NCI-H345 treated with DMSO at 0.1 percent for 48 hours (cell line): ENCODE measurements at regions not wholly inside any gene's neighbourhood (a gene's known extent, or its start where the extent isn't known, plus 50 kb on each side); places are given as distances from the start of the nearest gene placed in this dataset.
A peak's percentile ranks its signal among the peaks of the same experiment; 100 is the strongest.

Source experiments
- DNase-seq: peaks from one replicate; lab custom pipeline; 2025; ENCODE audit not compliant: unreplicated experiment; lab: John Stamatoyannopoulos, UW

GRCh38 chr12:22893878-22894277 is 268.9 kb downstream of the ETNK1 start:
- no peak for DNase-seq

- DNase-seq: no peak
Measured at GRCh38 chr12:22899184-22899583, 274.2 kb downstream of the ETNK1 start.

DNA sequence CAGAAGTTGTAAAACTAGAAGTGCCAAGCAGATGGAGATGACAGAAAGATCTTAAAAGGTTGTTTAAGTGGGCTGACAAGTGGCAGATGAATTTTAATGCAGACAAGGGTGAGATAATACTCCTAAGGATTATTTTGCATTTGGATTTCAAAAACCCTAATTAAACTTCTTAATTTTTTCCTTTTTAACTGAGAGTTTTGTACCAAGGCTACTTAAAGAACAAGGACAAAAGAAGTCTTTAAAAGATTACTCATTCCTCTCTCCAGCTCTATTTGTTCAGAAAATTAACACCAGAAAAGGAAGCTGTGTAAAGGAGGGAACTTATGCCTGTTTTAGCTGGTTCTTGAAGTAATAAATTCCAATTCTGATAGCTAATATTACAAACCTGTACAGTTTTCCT is 275.4 kb downstream of the ETNK1 start:
- DNase-seq: no peak

GRCh38 chr12:22904485-22904884 is 279.5 kb downstream of the ETNK1 start:
- no peak for DNase-seq

DNA sequence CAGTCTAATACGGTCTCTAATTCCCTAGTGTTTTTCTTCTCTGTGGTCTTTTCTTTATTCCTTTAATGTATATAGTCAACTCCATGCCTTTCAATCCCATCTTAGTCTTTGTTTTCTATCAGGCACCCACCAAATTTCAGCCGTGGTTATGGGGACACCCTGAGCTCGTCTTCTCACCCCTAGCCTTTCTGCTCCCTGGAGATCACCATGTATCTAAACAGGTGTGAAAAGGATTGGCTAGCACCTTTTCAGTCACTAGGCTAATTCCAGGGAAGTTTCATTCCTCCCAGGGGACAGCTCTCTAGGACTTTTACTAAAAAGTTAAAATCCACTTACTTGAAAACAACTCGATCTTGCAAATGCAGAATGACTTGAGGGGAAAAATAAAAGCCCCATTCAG is 291.3 kb downstream of the ETNK1 start:
- no peak for DNase-seq

DNA sequence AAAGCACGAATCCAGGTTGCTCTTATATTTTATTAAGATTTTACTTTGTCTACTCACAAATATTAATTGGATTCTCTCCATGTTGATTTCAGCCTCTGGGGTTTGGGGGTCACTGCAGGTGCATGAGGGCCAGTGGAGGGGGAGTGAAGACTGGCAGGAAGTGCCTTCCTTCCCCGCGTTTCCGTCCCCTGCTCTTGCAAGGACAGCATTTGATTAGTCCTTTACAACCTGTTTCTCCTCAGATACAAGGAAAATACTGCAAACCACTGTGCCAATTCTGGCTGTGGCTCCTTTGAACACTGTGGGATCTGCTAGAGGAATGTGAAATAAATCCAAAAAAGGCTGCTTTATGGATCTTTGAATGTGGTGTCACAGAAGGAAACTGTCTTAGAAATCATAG is 291.8 kb downstream of the ETNK1 start:
- DNase-seq: no peak

DNA sequence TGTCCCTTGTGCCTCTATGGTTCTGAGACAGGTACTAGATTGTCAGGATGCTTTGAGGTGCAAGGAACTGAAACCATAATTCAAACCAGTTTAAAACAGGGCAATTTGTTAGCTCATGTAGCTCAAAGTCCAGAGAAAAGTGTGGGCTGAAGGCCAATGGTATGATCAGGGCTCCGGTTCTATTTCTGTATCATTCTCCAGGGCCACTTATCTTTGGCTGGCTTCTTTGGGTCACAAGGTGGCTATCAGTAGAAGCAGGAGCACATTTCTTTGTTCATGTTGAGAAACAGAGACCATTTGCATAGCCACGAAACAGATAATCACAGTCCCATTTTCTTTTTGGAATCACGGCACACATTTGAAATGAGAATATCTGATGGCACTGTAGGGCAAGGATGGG is 294.9 kb downstream of the ETNK1 start:
- no peak for DNase-seq

DNA sequence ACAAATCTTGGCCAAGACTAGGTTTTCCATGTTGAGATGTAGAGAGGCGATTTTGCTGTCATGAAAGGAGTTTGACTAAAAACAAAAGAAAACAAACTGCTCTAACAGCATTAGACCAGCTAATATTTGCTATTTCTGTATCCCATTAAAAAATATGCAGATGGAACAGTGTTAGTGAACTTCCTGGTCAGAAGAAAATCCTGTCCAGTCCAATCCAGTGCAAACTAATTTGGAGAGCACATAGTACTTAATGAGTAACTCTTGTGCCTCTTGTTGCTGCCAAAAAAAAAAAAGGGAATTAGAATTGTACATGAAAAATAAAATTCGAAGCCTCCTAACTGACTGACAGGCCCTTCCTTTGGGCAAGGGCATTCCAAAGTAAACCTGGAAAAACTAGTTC is 298.8 kb downstream of the ETNK1 start:
- DNase-seq: no peak

DNA sequence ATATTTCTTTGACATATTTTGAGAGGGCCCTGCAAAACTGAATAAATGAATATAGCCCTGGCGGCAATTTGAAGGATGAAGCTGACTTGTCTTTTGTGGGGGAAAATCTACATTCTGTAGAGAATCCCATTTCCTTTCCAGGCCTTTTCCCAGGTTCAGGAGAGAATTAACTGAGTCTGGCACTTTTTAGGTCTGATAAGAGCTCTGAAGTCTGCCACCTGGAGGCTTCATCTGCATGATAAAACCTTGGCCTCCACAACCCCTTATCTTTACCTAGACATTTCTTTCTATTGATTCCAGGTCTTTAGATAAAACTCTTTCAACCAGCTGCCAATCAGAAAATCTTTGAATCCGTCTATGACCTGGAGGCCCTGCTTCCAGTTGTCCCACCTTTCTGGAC is 299.4 kb downstream of the ETNK1 start:
- no peak for DNase-seq

GRCh38 chr12:22925623-22926022 is 300.7 kb downstream of the ETNK1 start:
- no peak for DNase-seq

DNA sequence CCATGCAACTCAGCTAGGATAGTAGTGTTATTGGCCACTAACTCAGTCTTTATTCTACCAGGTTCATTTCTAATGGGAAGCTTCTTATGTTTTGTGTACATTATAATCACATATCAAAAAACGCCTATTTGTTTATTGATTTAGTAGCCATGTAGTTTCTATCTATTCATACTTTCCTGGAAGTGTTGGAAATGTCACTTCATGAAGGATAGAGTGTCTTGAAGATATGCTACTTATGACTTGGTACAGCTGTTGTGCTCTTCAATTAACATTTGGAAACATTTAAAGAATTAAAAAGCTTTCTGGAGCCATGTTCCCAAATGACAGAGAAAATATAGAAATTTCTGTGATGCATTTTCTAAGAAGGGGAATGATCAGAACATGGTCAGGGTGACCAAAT is 307.5 kb downstream of the ETNK1 start:
- no peak for DNase-seq

- peak; percentile 61 for DNase-seq
Measured at GRCh38 chr12:22935090-22935489, 310.1 kb downstream of the ETNK1 start.

DNA sequence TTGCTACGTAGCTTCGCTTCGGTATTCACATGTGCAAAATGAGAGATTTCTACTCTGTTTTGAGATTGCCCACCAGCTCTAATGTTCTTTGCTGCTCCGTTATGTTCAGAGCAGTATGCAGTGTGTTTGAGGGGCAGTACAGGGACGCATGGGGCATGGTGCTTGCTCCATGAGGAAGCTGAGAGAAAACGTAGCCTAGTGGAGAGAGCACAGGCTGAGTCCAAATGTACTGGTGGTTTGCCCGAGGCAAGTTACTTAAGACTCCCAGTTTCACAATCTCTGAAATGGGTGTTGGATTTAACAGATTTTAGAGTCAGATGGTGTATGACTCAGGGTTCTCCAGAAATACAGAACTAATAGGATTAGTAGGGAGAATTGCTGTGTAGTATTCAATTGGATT is 310.5 kb downstream of the ETNK1 start:
- DNase-seq: no peak

GRCh38 chr12:22938323-22938722 is 313.4 kb downstream of the ETNK1 start:
- no peak for DNase-seq

DNA sequence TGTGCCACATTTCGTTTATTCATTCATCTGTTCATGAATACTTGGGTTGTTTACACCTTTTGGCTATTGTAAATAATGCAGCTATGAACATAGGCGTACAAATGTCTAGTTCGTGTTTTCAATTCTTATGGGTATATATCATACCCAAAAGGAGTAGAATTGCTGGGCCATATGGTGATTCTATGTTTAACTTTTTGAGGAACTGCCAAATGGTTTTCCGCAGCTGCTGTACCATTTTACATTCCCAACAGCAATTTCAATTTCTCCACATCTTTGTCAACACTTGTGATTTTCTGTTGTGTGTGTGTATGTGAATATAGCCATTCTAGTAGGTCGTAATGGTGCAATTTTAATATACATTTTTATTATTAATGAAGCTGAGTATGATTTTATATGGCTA is 326.2 kb downstream of the ETNK1 start:
- DNase-seq: no peak

- DNase-seq: no peak
Measured at GRCh38 chr12:22956690-22957089, 331.7 kb downstream of the ETNK1 start.

GRCh38 chr12:22967171-22967570 is 342.2 kb downstream of the ETNK1 start:
- DNase-seq: no peak

DNA sequence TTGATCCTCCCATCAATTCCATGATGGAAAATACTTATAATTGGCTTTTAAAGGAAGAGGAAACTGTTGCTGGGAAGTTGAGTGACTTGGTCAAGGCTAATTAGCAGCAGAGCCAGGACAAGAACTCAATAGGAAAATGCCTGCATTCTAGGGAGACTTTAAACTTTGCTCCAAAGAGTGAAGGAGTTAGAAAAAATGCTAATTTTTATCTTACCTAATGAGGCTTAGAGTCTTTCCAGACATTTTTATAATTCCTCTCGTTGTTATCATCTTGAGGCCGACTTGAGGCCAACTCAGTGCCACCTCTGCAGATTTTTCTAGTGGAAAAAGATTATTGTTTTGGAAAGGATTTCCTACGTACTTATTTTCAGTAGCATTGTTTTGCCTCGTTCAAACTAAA is 344.6 kb downstream of the ETNK1 start:
- DNase-seq: no peak

DNA sequence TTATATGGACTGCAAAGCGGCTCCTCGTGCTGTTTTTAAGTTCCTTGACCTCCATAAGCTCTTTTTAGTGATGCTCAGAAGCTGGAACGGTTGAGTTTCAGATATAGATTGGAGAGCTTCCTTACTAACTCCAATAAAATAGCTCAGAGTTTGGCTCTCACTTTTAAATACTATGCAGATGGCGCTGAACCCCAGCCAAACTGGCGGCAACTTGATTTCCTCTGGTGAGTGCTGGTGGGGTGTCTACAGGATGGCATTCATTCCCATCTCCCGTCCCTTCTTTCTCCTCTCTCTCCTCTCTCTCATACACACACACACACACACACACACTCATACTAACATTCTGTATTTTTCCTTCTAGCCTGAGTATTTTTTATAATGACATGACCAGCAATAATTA is 346.3 kb downstream of the ETNK1 start:
- no peak for DNase-seq

GRCh38 chr12:22971701-22972191 is 346.8 kb downstream of the ETNK1 start:
- DNase-seq: no peak

- no peak for DNase-seq
Measured at GRCh38 chr12:22974865-22975264, 349.9 kb downstream of the ETNK1 start.

DNA sequence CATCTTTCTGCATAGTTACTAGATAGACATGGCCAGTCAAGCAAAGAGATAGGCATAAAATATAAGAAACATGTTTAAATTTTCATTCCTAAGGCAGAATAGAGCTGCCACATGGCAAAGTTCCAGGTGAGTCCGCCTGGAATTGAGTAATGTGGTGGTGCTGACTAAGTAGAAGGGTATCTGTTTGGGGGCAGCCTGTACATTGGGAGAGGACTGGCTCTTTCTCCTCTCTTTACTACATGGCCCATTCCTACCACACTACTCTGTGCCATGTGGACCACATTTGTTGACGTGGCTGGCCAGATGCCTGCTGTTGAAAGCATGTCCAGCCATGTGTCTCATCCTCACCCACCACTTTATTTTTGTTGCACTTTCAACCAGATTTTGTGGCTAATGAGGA is 354.0 kb downstream of the ETNK1 start:
- no peak for DNase-seq

- DNase-seq: no peak
Measured at GRCh38 chr12:22979854-22980469, 355.0 kb downstream of the ETNK1 start.

GRCh38 chr12:22981711-22982110 is 356.7 kb downstream of the ETNK1 start:
- DNase-seq: no peak
